Activated CD4-positive, alpha-beta memory T cell treated with anti-CD3 and anti-CD28 coated beads for 36 hours (primary cell): ENCODE measurements at regions not wholly inside any gene's neighbourhood (a gene's known extent, or its start where the extent isn't known, plus 50 kb on each side); places are given as distances from the start of the nearest gene placed in this dataset.
"Not testable (repeated sequence)": the region's sequence is repeated elsewhere in the genome, so short reads cannot be mapped to it uniquely, and the experiment has no call there.

Experiments
- CTCF ChIA-PET: fragments of 350-600 bp; sonication (Branson Sonifier 250); formaldehyde crosslinking; loops from one replicate; lab custom pipeline; 2021; ENCODE audit warnings: antibody characterized with exemption, inconsistent platforms; lab: Charles Lee
- POLR2A ChIA-PET: fragments of 350-600 bp; sonication (Branson Sonifier 250); formaldehyde crosslinking; loops from one replicate; lab custom pipeline; 2021; ENCODE audit warnings: antibody characterized with exemption; lab: Charles Lee
- DNase-seq: peaks from one replicate; pipeline ENCODE4 v3.0.0-alpha.2; 2020
- H3K27ac Mint-ChIP-seq: one replicate; pipeline ENCODE4 v1.8.0; 2021; ENCODE audit warnings: mixed read lengths
- H3K27me3 Mint-ChIP-seq: one replicate; pipeline ENCODE4 v1.8.0; 2021; ENCODE audit warnings: mixed read lengths
- H3K36me3 Mint-ChIP-seq: one replicate; pipeline ENCODE4 v1.8.0; 2021; ENCODE audit warnings: mixed read lengths
- H3K4me1 Mint-ChIP-seq: one replicate; pipeline ENCODE4 v1.8.0; 2021; ENCODE audit warnings: low read depth, mixed read lengths
- H3K4me3 Mint-ChIP-seq: one replicate; pipeline ENCODE4 v1.8.0; 2021; ENCODE audit warnings: mild to moderate bottlenecking, mixed read lengths
- H3K9me3 Mint-ChIP-seq: one replicate; pipeline ENCODE4 v1.8.0; 2021; ENCODE audit warnings: mixed read lengths
- intact Hi-C: fragments of 100-400 bp; cut with micrococcal nuclease; formaldehyde crosslinking; loops from one replicate; pipeline ENCODE4 v1.15.1; 2023

GRCh38 chr4:103403619-103404018 is 205.5 kb upstream of the CENPE start:
- Mint-ChIP-seq H3K9me3 (no peaks in the 10 kb centered on the region), H3K27ac (no peak overlapping the region), H3K4me1 (no peaks in the 10 kb centered on the region), H3K36me3 (no peaks in the 10 kb centered on the region), H3K4me3 (no peak overlapping the region), H3K27me3 (no peaks in the 10 kb centered on the region)
- no peak for DNase-seq
- POLR2A ChIA-PET: no interaction called here
- intact Hi-C loops: no loop called here
- CTCF ChIA-PET: no interaction called here

DNA sequence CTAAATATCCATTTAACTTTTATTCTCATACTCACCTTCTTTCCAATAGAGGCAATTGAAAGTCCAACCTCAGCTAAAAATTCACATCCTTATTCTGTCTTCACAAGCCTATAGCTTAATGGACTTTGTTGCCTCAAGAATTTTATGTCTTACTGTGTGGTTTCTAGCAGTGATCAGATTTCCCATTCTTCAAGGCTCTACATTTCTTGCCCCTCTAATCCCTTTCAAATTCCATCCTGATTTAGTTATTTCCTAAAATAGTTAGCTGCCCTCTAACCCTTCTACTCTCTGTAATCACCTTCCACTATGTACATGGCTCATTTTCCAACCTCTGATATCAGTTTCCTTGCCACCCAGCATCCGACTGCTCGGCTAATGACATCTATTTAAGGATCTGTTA is 204.1 kb upstream of the CENPE start:
- H3K36me3 Mint-ChIP-seq: no peaks in the 10 kb centered on the region

GRCh38 chr4:103400405-103400804 is 202.3 kb upstream of the CENPE start:
- H3K9me3 Mint-ChIP-seq: no peaks in the 10 kb centered on the region
- ChIA-PET POLR2A (no interaction called here), CTCF (no interaction called here)

More for the DNA sequence above, 204.1 kb upstream of the CENPE start:
- intact Hi-C loops: no loop called here
- DNase-seq: no peak
- Mint-ChIP-seq H3K4me1 (no peaks in the 10 kb centered on the region), H3K4me3 (no peak overlapping the region), H3K27ac (no peak overlapping the region), H3K9me3 (no peaks in the 10 kb centered on the region), H3K27me3 (no peaks in the 10 kb centered on the region)
- ChIA-PET CTCF (no interaction called here), POLR2A (no interaction called here)

DNA sequence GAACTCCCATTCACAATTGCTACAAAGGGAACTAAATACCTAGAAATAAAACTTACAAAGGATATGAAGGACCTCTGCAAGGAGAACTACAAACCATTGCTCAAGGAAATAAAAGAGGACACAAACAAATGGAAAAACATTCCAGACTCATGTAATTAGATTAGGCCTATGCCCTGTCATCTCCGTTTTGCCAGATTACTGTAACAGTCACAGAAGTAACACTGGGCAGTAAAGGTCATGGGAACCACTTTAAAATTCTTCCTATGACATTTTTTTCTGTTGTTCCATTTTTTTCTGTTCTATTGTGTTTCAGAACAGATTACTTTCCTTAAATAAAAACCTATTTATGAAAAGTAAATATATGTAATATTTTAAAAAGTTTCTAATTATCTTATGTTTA is 199.4 kb upstream of the CENPE start:
- intact Hi-C loops: no loop called here
- Mint-ChIP-seq H3K27me3 (no peaks in the 10 kb centered on the region), H3K4me3 (no peak overlapping the region), H3K27ac (no peak overlapping the region), H3K9me3 (no peaks in the 10 kb centered on the region), H3K36me3 (no peaks in the 10 kb centered on the region), H3K4me1 (no peaks in the 10 kb centered on the region)
- POLR2A ChIA-PET: no interaction called here
- CTCF ChIA-PET: no interaction called here
- no peak for DNase-seq

More at GRCh38 chr4:103400405-103400804, 202.3 kb upstream of the CENPE start:
- Mint-ChIP-seq H3K4me1 (no peaks in the 10 kb centered on the region), H3K36me3 (no peaks in the 10 kb centered on the region), H3K27ac (no peak overlapping the region), H3K27me3 (no peaks in the 10 kb centered on the region), H3K4me3 (no peak overlapping the region)
- intact Hi-C loops: no loop called here
- DNase-seq: no peak

GRCh38 chr4:103387508-103388011 is 189.4 kb upstream of the CENPE start:
- H3K27ac Mint-ChIP-seq, H3K9me3 Mint-ChIP-seq, H3K27me3 Mint-ChIP-seq, POLR2A ChIA-PET, H3K4me3 Mint-ChIP-seq, H3K36me3 Mint-ChIP-seq, CTCF ChIA-PET, intact Hi-C loops, H3K4me1 Mint-ChIP-seq, DNase-seq: not testable (repeated sequence)

DNA sequence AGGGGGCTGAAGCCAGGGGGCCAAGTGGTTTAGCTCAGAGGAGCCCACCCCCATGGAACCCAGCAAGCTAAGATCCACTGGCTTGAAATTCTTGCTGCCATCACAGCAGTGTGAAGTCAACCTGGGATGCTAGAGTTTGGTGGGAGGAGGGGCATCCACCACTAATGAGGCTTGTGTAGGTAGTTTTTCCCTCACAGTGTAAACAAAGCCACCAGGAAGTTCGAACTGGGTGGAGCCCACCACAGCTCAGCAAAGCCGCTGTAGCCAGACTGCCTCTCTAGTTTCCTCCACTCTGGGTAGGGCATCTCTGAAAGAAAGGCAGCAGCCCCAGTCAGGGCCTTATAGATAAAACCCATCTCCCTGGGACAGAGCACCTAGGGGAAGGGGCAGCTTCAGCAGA is 187.4 kb upstream of the CENPE start:
- H3K36me3 Mint-ChIP-seq, H3K27me3 Mint-ChIP-seq, CTCF ChIA-PET, H3K4me3 Mint-ChIP-seq, DNase-seq, intact Hi-C loops, H3K27ac Mint-ChIP-seq, H3K4me1 Mint-ChIP-seq: not testable (repeated sequence)
- peaks cover 14% of the 10 kb centered on the region for H3K9me3 Mint-ChIP-seq
- POLR2A ChIA-PET: interaction anchor here (0.6 kb wide), 1 partner anchor 282 kb away, joined by 3 read pairs; no protein-coding TSS in a partner anchor

GRCh38 chr4:103375278-103375677 is 177.1 kb upstream of the CENPE start:
- intact Hi-C loops: no loop called here

GRCh38 chr4:103374758-103375157 is 176.6 kb upstream of the CENPE start:
- no peaks in the 10 kb centered on the region for H3K4me1 Mint-ChIP-seq
- ChIA-PET CTCF (no interaction called here), POLR2A (no interaction called here)
- no peaks in the 10 kb centered on the region for H3K27me3 Mint-ChIP-seq
- no peak overlapping the region for H3K4me3 Mint-ChIP-seq
- no peaks in the 10 kb centered on the region for H3K9me3 Mint-ChIP-seq
- no peak for DNase-seq
- H3K27ac Mint-ChIP-seq: no peak overlapping the region
- intact Hi-C loops: no loop called here
- no peaks in the 10 kb centered on the region for H3K36me3 Mint-ChIP-seq

More at GRCh38 chr4:103375278-103375677, 177.1 kb upstream of the CENPE start:
- no peaks in the 10 kb centered on the region for H3K9me3 Mint-ChIP-seq
- no peaks in the 10 kb centered on the region for H3K27me3 Mint-ChIP-seq
- H3K4me3 Mint-ChIP-seq: no peak overlapping the region
- no peaks in the 10 kb centered on the region for H3K4me1 Mint-ChIP-seq
- no peaks in the 10 kb centered on the region for H3K36me3 Mint-ChIP-seq
- no peak for DNase-seq
- POLR2A ChIA-PET: no interaction called here
- CTCF ChIA-PET: no interaction called here
- H3K27ac Mint-ChIP-seq: no peak overlapping the region

DNA sequence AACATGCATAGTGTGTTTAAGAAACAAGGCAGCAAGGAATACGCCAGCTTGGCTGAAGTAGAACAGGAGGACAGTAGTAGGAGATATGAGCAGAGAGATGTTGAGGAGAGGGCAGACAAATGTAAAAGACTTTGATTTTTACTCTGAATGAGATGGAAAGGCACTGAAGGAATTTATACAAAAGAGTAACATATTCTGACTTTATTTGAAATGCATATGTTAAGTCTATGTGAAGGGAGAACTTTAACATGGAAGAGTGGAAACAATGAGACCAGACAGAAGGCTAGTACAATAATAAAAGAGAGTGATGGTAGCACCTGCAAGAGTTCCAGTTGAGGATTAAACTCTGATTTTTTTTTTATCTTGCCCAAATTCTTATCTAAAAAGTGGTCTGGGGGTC is 176.2 kb upstream of the CENPE start:
- H3K27me3 Mint-ChIP-seq: no peaks in the 10 kb centered on the region
- no peaks in the 10 kb centered on the region for H3K9me3 Mint-ChIP-seq
- ChIA-PET CTCF (no interaction called here), POLR2A (no interaction called here)
- intact Hi-C loops: no loop called here
- no peaks in the 10 kb centered on the region for H3K36me3 Mint-ChIP-seq
- H3K4me1 Mint-ChIP-seq: no peaks in the 10 kb centered on the region
- H3K4me3 Mint-ChIP-seq: no peak overlapping the region
- no peak overlapping the region for H3K27ac Mint-ChIP-seq
- DNase-seq: no peak

DNA sequence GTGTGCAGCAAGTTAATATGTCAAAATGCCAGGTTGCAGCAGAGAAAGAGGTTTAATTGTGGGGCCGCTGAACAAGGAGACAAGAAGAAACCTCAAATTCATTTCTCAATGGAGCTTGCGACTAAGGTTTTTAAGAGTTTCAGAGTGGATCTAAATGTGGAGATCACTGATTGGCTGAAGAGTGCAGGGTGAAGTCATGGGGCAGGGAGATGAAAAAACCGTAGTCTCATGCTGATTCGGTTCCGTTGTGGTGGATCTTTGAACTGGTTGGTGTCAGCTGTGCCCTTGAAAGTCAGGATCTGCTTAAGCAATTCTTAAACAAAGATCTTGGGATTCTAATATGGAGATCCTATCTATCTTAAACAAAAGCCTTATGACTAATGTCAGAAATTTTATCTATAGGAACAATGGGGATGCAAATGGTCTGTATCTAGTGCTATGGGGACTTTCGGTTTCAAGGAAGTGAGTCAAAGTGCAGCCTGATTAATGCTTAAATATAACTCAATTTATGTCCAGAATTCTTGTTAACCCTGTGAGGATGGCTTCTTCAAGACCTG is 173.9 kb upstream of the CENPE start:
- ChIA-PET CTCF (no interaction called here), POLR2A (no interaction called here)
- no peaks in the 10 kb centered on the region for H3K36me3 Mint-ChIP-seq
- no peak overlapping the region for H3K4me3 Mint-ChIP-seq
- no peaks in the 10 kb centered on the region for H3K9me3 Mint-ChIP-seq
- no peaks in the 10 kb centered on the region for H3K4me1 Mint-ChIP-seq
- DNase-seq: no peak
- no peaks in the 10 kb centered on the region for H3K27me3 Mint-ChIP-seq
- no peak overlapping the region for H3K27ac Mint-ChIP-seq
- intact Hi-C loops: no loop called here

DNA sequence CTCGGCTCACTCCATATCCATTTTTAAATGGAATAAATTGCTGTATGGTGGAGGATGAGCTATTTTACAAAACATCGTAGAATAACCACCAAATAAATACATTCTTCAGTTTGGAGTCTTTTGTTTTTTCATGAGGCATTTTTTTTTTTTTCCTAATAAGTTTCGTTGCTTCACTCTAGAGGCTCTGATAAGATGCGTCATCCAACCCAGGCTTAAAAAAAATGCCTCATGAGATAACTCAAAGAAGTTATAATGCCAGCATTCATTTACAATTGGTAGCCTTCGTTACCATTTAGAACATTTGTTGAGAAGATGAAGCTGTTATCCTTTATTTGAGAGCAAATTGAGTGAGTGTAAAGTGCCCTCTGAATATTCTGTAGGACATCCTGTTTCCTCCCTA is 172.2 kb upstream of the CENPE start:
- no peaks in the 10 kb centered on the region for H3K9me3 Mint-ChIP-seq
- no peaks in the 10 kb centered on the region for H3K27me3 Mint-ChIP-seq
- H3K36me3 Mint-ChIP-seq: no peaks in the 10 kb centered on the region
- ChIA-PET CTCF (no interaction called here), POLR2A (no interaction called here)
- no peak overlapping the region for H3K27ac Mint-ChIP-seq
- H3K4me3 Mint-ChIP-seq: no peak overlapping the region
- intact Hi-C loops: no loop called here
- DNase-seq: no peak
- H3K4me1 Mint-ChIP-seq: no peaks in the 10 kb centered on the region

DNA sequence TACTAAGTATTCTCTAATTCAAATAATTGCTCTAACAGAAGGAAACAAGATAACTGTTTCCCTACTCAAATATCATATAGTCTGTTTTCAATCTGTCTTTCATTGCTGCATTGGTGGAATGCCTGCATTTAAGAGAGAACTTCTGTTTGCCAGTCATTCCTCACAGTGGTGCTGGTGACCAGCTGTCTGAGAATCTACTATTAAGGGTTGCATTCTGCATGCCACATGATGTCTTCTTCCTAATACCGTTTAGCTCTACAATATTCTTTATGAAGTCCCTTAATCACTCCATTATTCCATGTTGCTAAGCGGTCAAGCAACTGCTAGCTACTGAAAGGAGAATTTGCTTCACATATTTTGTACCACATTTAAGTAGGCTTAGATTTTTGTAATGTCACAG is 167.1 kb upstream of the CENPE start:
- intact Hi-C loops: no loop called here
- CTCF ChIA-PET: no interaction called here
- H3K4me1 Mint-ChIP-seq: no peaks in the 10 kb centered on the region
- peaks cover 6% of the 10 kb centered on the region for H3K9me3 Mint-ChIP-seq
- POLR2A ChIA-PET: no interaction called here
- no peak for DNase-seq
- H3K27me3 Mint-ChIP-seq: no peaks in the 10 kb centered on the region
- H3K27ac Mint-ChIP-seq: no peak overlapping the region
- H3K4me3 Mint-ChIP-seq: no peak overlapping the region
- H3K36me3 Mint-ChIP-seq: no peaks in the 10 kb centered on the region

DNA sequence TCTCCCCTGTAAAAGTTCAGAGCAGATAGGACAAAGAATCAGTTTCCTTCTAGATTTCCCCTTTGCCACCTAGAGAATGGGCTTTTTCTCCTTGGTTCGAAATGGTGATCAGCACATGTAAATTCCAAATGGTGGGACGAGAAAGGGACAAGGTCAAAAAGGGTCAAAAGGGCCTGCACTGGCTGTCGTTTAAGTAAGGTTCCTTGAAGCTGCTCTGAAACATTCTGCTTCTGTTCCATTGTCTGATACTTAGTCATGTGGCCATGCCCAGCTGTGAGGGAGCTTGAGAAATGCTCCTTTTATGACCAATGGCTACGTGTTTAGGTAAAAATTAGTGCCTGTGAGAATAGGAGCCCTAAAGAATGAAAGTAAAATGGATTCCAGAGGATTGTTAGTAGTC is 165.9 kb upstream of the CENPE start:
- no peak for DNase-seq
- Mint-ChIP-seq H3K27ac (no peak overlapping the region), H3K4me3 (no peak overlapping the region), H3K9me3 (peaks cover 13% of the 10 kb centered on the region), H3K36me3 (no peaks in the 10 kb centered on the region), H3K27me3 (no peaks in the 10 kb centered on the region), H3K4me1 (no peaks in the 10 kb centered on the region)
- POLR2A ChIA-PET: no interaction called here
- CTCF ChIA-PET: no interaction called here
- intact Hi-C loops: no loop called here
